Neural progenitor cell (in vitro differentiated cells): ENCODE measurements at regions not wholly inside any gene's neighbourhood (a gene's known extent, or its start where the extent isn't known, plus 50 kb on each side); places are given as distances from the start of the nearest gene placed in this dataset.

ENCODE experiments used
- CTCF ChIP-seq: fragments of 200-600 bp; sonication (generic); IDR thresholded peaks from 2 replicates; pipeline ENCODE4 v1.5.1; 2017; ENCODE audit warnings: antibody characterized with exemption, mild to moderate bottlenecking
- EZH2 ChIP-seq: fragments of 200-600 bp; sonication (generic); IDR thresholded peaks from 2 replicates; pipeline ENCODE4 v1.6.1; 2017; ENCODE audit warnings: antibody characterized with exemption, mild to moderate bottlenecking, moderate library complexity

GRCh38 chr4:145281224-145281623 lies 100.8 kb upstream of the OTUD4 start:
- TF ChIP-seq EZH2 (no peak), CTCF (no peak)
